Osteocyte (in vitro differentiated cells): ENCODE measurements at regions not wholly inside any gene's neighbourhood (a gene's known extent, or its start where the extent isn't known, plus 50 kb on each side); places are given as distances from the start of the nearest gene placed in this dataset.
"Not testable (repeated sequence)": the region's sequence is repeated elsewhere in the genome, so short reads cannot be mapped to it uniquely, and the experiment has no call there.

Experiments used
- DNase-seq: peaks from one replicate; pipeline ENCODE4 v3.0.0; 2021; ENCODE audit warnings: mixed read lengths; ENCODE audit not compliant: unreplicated experiment; ENCODE audit errors: extremely low spot score
- H3K27ac Mint-ChIP-seq: one replicate; pipeline ENCODE4 v1.8.0; 2021; ENCODE audit warnings: mild to moderate bottlenecking, mixed read lengths; ENCODE audit not compliant: unreplicated experiment
- H3K27me3 Mint-ChIP-seq: one replicate; pipeline ENCODE4 v1.8.0; 2021; ENCODE audit warnings: mixed read lengths; ENCODE audit not compliant: unreplicated experiment
- H3K36me3 Mint-ChIP-seq: one replicate; pipeline ENCODE4 v1.8.0; 2021; ENCODE audit warnings: mixed read lengths; ENCODE audit not compliant: unreplicated experiment
- H3K4me1 Mint-ChIP-seq: one replicate; pipeline ENCODE4 v1.8.0; 2021; ENCODE audit warnings: mixed read lengths; ENCODE audit not compliant: unreplicated experiment
- H3K4me3 Mint-ChIP-seq: one replicate; pipeline ENCODE4 v1.8.0; 2021; ENCODE audit warnings: mild to moderate bottlenecking, moderate library complexity, mixed read lengths; ENCODE audit not compliant: unreplicated experiment
- H3K9me3 Mint-ChIP-seq: one replicate; pipeline ENCODE4 v1.8.0; 2021; ENCODE audit warnings: mixed read lengths; ENCODE audit not compliant: unreplicated experiment
- CTCF ChIP-seq: fragments of 200-600 bp; sonication (generic); IDR thresholded peaks from 2 replicates; pipeline ENCODE4 v1.5.0; 2021; ENCODE audit warnings: antibody characterized with exemption, mild to moderate bottlenecking, moderate library complexity

- TF ChIP-seq CTCF, result no peak
- Mint-ChIP-seq H3K4me1 (peaks cover 25% of the 10 kb centered on the region), H3K9me3 (no peaks in the 10 kb centered on the region), H3K36me3 (no peaks in the 10 kb centered on the region), H3K27ac (peak overlapping the region; percentile 75), H3K27me3 (peaks cover 3% of the 10 kb centered on the region), H3K4me3 (no peak overlapping the region)
- no peak for DNase-seq
These were observed 217.0 kb upstream of the PIEZO2 start for GRCh38 chr18:11366410-11366809.

- no peak for TF ChIP-seq CTCF
- Mint-ChIP-seq H3K4me3 (no peak overlapping the region), H3K36me3 (no peaks in the 10 kb centered on the region), H3K27ac (no peak overlapping the region), H3K9me3 (no peaks in the 10 kb centered on the region), H3K4me1 (peaks cover 23% of the 10 kb centered on the region), H3K27me3 (no peaks in the 10 kb centered on the region)
- DNase-seq, result no peak
These were observed 213.5 kb upstream of the PIEZO2 start for GRCh38 chr18:11362856-11363255.

- not testable (repeated sequence) for H3K27me3 Mint-ChIP-seq, H3K9me3 Mint-ChIP-seq, H3K36me3 Mint-ChIP-seq, DNase-seq, H3K4me3 Mint-ChIP-seq
- Mint-ChIP-seq H3K4me1 (peaks cover 16% of the 10 kb centered on the region), H3K27ac (peak overlapping the region; percentile 47)
These were observed 212.5 kb upstream of the PIEZO2 start for GRCh38 chr18:11361862-11362261.

GRCh38 chr18:11357678-11358077 is 208.3 kb upstream of the PIEZO2 start:
- no peak for DNase-seq
- H3K4me3 Mint-ChIP-seq, result no peak overlapping the region
- no peak overlapping the region for H3K27ac Mint-ChIP-seq
- H3K4me1 Mint-ChIP-seq, result peaks cover 3% of the 10 kb centered on the region
- H3K27me3 Mint-ChIP-seq, result no peaks in the 10 kb centered on the region
- peaks cover 5% of the 10 kb centered on the region for H3K9me3 Mint-ChIP-seq
- H3K36me3 Mint-ChIP-seq, result no peaks in the 10 kb centered on the region
- no peak for TF ChIP-seq CTCF

GRCh38 chr18:11344576-11344975 is 195.2 kb upstream of the PIEZO2 start:
- not testable (repeated sequence) for H3K36me3 Mint-ChIP-seq, H3K27me3 Mint-ChIP-seq, DNase-seq, H3K27ac Mint-ChIP-seq, H3K4me1 Mint-ChIP-seq, H3K4me3 Mint-ChIP-seq
- peaks cover 43% of the 10 kb centered on the region for H3K9me3 Mint-ChIP-seq

GRCh38 chr18:11343096-11343495 is 193.7 kb upstream of the PIEZO2 start:
- H3K27me3 Mint-ChIP-seq, result no peaks in the 10 kb centered on the region
- no peak overlapping the region for H3K27ac Mint-ChIP-seq
- peaks cover 34% of the 10 kb centered on the region for H3K9me3 Mint-ChIP-seq
- peaks cover 4% of the 10 kb centered on the region for H3K36me3 Mint-ChIP-seq
- H3K4me3 Mint-ChIP-seq, result no peak overlapping the region
- TF ChIP-seq CTCF, result no peak
- no peaks in the 10 kb centered on the region for H3K4me1 Mint-ChIP-seq
- no peak for DNase-seq

GRCh38 chr18:11342115-11342514 is 192.7 kb upstream of the PIEZO2 start:
- not testable (repeated sequence) for H3K4me3 Mint-ChIP-seq, H3K27me3 Mint-ChIP-seq, H3K27ac Mint-ChIP-seq, DNase-seq, H3K4me1 Mint-ChIP-seq, H3K36me3 Mint-ChIP-seq
- peaks cover 26% of the 10 kb centered on the region for H3K9me3 Mint-ChIP-seq
